ENCODE measurements at regions not wholly inside any gene's neighbourhood (a gene's known extent, or its start where the extent isn't known, plus 50 kb on each side); places are given as distances from the start of the nearest gene placed in this dataset.

GRCh38 chr9:108677776-108678175 lies 178.0 kb downstream of the ACTL7B start:
- Histone ChIP-seq H3K4me3 (ENCODE audit: low read depth in 1 of 3, low read length in 3 of 3) (no peak overlapping the region), H3K36me3 (ENCODE audit: control insufficient read depth in 4 of 4, insufficient read depth in 3 of 4, low read depth in 1 of 4, low read length in 3 of 4) (no peaks in the 10 kb centered on the region), H3K4me1 (ENCODE audit: control insufficient read depth in 4 of 4, insufficient read depth in 4 of 4, low read length in 3 of 4) (no peaks in the 10 kb centered on the region), H3K9me3 (ENCODE audit: control insufficient read depth in 4 of 4, low read length in 3 of 4) (no peaks in the 10 kb centered on the region), H3K27ac (ENCODE audit: low read depth in 1 of 2, low read length in 2 of 2) (no peak overlapping the region), H3K9ac (ENCODE audit: low read depth in 1 of 2, low read length in 2 of 2) (no peak overlapping the region), H3K27me3 (ENCODE audit: control insufficient read depth in 4 of 4, insufficient read depth in 4 of 4, low read length in 3 of 4) (no peaks in the 10 kb centered on the region)
- no peak for TF ChIP-seq RXRA (IDR thresholded peaks at IDR 0.05)
- no peak for TF ChIP-seq ZBTB33 (IDR thresholded peaks at IDR 0.05)
- no peak for TF ChIP-seq HNF4A (conservative IDR thresholded peaks at IDR 0.05)
- TF ChIP-seq JUND (IDR thresholded peaks at IDR 0.05) = no peak
- TF ChIP-seq RAD21 (IDR thresholded peaks at IDR 0.05) = no peak
- no peak for TF ChIP-seq SP1 (IDR thresholded peaks at IDR 0.05)
- TF ChIP-seq FOXA2 (IDR thresholded peaks at IDR 0.05) = no peak
- TF ChIP-seq FOXA1 (IDR thresholded peaks at IDR 0.05) = no peak
- no peak for TF ChIP-seq ATF3 (IDR thresholded peaks at IDR 0.05)
- no peak for TF ChIP-seq GABPA (IDR thresholded peaks at IDR 0.05 in 1 of 2, conservative IDR thresholded peaks at IDR 0.05 in 1 of 2)
- no peak for DNase-seq (ENCODE audit: low spot score)
- 92% methylated on average over 6 of the region's 6 CpGs for WGBS

GRCh38 chr9:108676355-108676754 lies 179.4 kb downstream of the ACTL7B start:
- WGBS = 74% methylated on average over 4 of the region's 4 CpGs
- Histone ChIP-seq H3K4me1 (ENCODE audit: control insufficient read depth in 4 of 4, insufficient read depth in 4 of 4, low read length in 3 of 4) (no peaks in the 10 kb centered on the region), H3K4me3 (ENCODE audit: low read depth in 1 of 3, low read length in 3 of 3) (no peak overlapping the region), H3K36me3 (ENCODE audit: control insufficient read depth in 4 of 4, insufficient read depth in 3 of 4, low read depth in 1 of 4, low read length in 3 of 4) (no peaks in the 10 kb centered on the region), H3K9ac (ENCODE audit: low read depth in 1 of 2, low read length in 2 of 2) (no peak overlapping the region), H3K27me3 (ENCODE audit: control insufficient read depth in 4 of 4, insufficient read depth in 4 of 4, low read length in 3 of 4) (no peaks in the 10 kb centered on the region), H3K27ac (ENCODE audit: low read depth in 1 of 2, low read length in 2 of 2) (no peak overlapping the region), H3K9me3 (ENCODE audit: control insufficient read depth in 4 of 4, low read length in 3 of 4) (no peaks in the 10 kb centered on the region)
- no peak for DNase-seq (ENCODE audit: low spot score)
- TF ChIP-seq YY1 (IDR thresholded peaks at IDR 0.05) (no peak), HNF4G (IDR thresholded peaks at IDR 0.05) (no peak), RXRA (IDR thresholded peaks at IDR 0.05) (no peak), TAF1 (conservative IDR thresholded peaks at IDR 0.05) (no peak), FOXA2 (IDR thresholded peaks at IDR 0.05) (no peak), JUND (IDR thresholded peaks at IDR 0.05) (no peak), SP1 (IDR thresholded peaks at IDR 0.05) (no peak), MAX (IDR thresholded peaks at IDR 0.05) (no peak), HNF4A (conservative IDR thresholded peaks at IDR 0.05) (no peak), GABPA (IDR thresholded peaks at IDR 0.05 in 1 of 2, conservative IDR thresholded peaks at IDR 0.05 in 1 of 2) (no peak), EGR1 (IDR thresholded peaks at IDR 0.05; ENCODE audit: low read depth in 2 of 2) (no peak), ATF3 (IDR thresholded peaks at IDR 0.05) (no peak), RAD21 (IDR thresholded peaks at IDR 0.05) (no peak), CTCF (IDR thresholded peaks at IDR 0.05; ENCODE audit: low read depth, low read length, missing input control) (no peak)
